Thoracic aorta (tissue), 2 donors: ENCODE measurements at regions not wholly inside any gene's neighbourhood (a gene's known extent, or its start where the extent isn't known, plus 50 kb on each side); places are given as distances from the start of the nearest gene placed in this dataset.

ENCODE experiments used
- ATAC-seq: fragments of 150-250 bp; one replicate; pipeline ENCODE4 v1.8.0; 2017; ENCODE audit warnings: low read depth; ENCODE audit not compliant: insufficient number of reproducible peaks, low FRiP score
- DNase-seq: peaks from one replicate; pipeline ENCODE4 v3.0.0-alpha.2; 2020; ENCODE audit warnings: low spot score
- H3K27ac ChIP-seq, 2 donors: fragments of 200-600 bp; sonication (generic); 1 replicate in 1 of 2; 2 replicates in 1 of 2; pipeline ENCODE4 v1.5.1; 2016; ENCODE audit warnings: mild to moderate bottlenecking in 2 of 2, moderate library complexity in 2 of 2
- H3K27me3 ChIP-seq: fragments of 200-600 bp; sonication (generic); replicated peaks from 2 replicates; pipeline ENCODE4 v1.6.0; 2016; ENCODE audit warnings: mild to moderate bottlenecking; ENCODE audit not compliant: insufficient read depth
- H3K36me3 ChIP-seq: fragments of 200-600 bp; sonication (generic); one replicate; pipeline ENCODE4 v1.5.1; 2016
- H3K4me1 ChIP-seq, 2 donors: fragments of 200-600 bp; sonication (generic); 1 replicate in 1 of 2; 2 replicates in 1 of 2; pipeline versions ENCODE4 v1.5.1 to v1.6.0; 2016; ENCODE audit warnings: low read depth in 2 of 2, mild to moderate bottlenecking in 1 of 2; ENCODE audit not compliant: control insufficient read depth in 1 of 2
- H3K4me3 ChIP-seq: fragments of 200-600 bp; sonication (generic); 2 replicates; pipeline ENCODE4 v1.5.1; 2016; ENCODE audit warnings: mild to moderate bottlenecking
- H3K9me3 ChIP-seq: fragments of 200-600 bp; sonication (generic); 2 replicates; pipeline ENCODE4 v1.5.1; 2016
- CTCF ChIP-seq: fragments of 200-600 bp; sonication (generic); IDR thresholded peaks from one replicate; pipeline ENCODE4 v1.5.1; 2019; ENCODE audit warnings: antibody characterized with exemption

DNA sequence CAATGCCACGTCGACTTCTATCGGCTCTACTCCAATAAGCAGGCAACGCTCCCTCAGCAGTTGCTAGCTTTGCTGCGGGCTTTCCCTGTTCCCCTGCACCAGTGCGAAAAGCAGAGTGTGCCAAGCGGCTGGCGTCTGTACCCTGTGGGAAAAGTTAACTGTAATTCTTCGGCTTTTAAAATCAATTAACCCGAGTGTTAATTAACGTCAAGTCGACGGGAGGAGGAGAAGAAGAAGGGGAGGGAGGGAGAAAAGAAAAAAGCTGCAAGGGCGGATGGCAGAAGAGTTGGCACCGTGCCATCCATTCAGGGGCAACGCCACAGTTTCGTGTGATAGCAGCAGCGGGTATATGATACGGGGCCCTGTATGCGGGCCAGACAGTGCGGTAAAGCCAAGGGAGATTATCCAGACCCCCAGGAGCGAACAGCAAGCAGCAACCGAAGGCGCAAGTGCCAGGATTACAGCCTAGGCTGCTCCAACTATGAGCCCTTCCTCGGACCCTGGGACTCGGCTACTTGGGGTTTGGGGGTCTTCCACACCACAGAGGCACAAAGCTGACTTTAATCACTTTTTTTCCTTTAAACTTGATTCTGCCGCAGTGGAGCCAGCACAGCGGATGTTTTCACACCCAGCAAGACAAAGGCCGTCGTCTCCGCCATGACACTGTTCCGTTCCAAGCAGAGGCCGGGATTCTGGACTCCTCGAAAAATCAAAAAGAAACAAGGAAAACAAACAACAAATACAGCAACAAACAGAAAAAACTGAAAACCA, 253.8 kb upstream of the PMFBP1 start:
- no peak overlapping the region for H3K27ac ChIP-seq
- H3K4me1 ChIP-seq = no peaks in the 10 kb centered on the region
- no peaks in the 10 kb centered on the region for H3K27me3 ChIP-seq
- H3K36me3 ChIP-seq = no peaks in the 10 kb centered on the region
- DNase-seq (no peak), ATAC-seq (no peak)
- H3K9me3 ChIP-seq = peaks cover 8% of the 10 kb centered on the region
- no peak overlapping the region for H3K4me3 ChIP-seq
- no peak for TF ChIP-seq CTCF

DNA sequence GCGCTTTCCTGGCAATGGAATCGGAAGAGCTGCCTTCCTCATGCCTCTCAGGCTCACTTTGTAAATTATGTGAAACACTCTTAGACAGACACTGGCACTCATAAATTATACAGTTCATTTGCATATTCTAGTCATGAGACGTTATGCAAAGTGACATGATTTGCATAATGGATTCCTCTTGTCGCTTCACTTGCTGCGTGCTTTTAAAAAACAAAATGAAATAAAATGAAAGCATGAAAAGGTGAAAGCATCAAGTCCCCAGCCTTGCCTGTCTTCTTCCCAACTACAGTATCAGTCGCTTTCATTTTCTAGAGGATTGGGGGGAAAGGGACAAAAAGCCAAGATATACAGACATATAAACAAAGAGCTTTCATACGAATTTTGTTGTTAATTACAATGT, 252.8 kb upstream of the PMFBP1 start:
- DNase-seq (no peak), ATAC-seq (no peak)
- Histone ChIP-seq H3K4me1 (no peaks in the 10 kb centered on the region), H3K9me3 (peaks cover 8% of the 10 kb centered on the region), H3K36me3 (no peaks in the 10 kb centered on the region), H3K4me3 (no peak overlapping the region), H3K27me3 (no peaks in the 10 kb centered on the region), H3K27ac (no peak overlapping the region)
- no peak for TF ChIP-seq CTCF

DNA sequence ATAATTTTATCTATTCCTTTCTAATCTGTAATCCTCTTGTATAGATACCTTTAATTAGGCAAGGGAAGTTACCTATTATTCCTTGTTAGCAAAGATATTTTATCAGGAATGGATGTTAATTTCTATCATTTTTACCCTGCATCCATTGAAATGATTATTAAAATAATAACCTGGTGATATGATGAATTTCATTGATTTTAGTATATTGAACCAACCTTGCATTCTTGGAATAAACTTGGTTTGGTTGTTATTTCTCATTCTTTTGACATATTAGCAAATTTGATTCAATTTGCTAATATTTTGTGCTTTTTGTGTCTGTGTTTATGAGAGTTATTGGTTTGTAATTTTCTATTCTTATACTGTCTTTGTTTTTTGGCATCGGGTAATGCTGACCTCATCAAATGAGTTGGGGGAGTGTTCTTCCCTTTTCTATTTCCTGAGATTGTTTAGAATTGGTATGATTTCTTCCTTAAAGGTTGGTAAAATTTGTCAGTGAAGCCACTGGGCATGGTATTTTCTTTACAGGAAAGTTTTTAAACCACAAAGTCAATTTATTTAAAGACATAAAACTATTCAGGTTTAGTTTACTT, 250.4 kb upstream of the PMFBP1 start:
- H3K4me1 ChIP-seq = no peaks in the 10 kb centered on the region
- H3K36me3 ChIP-seq = no peaks in the 10 kb centered on the region
- no peak for ATAC-seq

GRCh38 chr16:72419638-72420037, 247.7 kb upstream of the PMFBP1 start:
- H3K9me3 ChIP-seq = peaks cover 8% of the 10 kb centered on the region

More for the DNA sequence above, 250.4 kb upstream of the PMFBP1 start:
- no peak overlapping the region for H3K27ac ChIP-seq
- peaks cover 8% of the 10 kb centered on the region for H3K9me3 ChIP-seq
- no peaks in the 10 kb centered on the region for H3K27me3 ChIP-seq
- no peak overlapping the region for H3K4me3 ChIP-seq
- no peak for TF ChIP-seq CTCF
- DNase-seq = no peak

More at GRCh38 chr16:72419638-72420037, 247.7 kb upstream of the PMFBP1 start:
- DNase-seq = no peak
- no peak overlapping the region for H3K4me3 ChIP-seq
- no peaks in the 10 kb centered on the region for H3K36me3 ChIP-seq
- H3K27ac ChIP-seq = no peak overlapping the region
- no peak for ATAC-seq
- no peak for TF ChIP-seq CTCF
- no peaks in the 10 kb centered on the region for H3K27me3 ChIP-seq
- H3K4me1 ChIP-seq = no peaks in the 10 kb centered on the region
